ENCODE measurements at regions not wholly inside any gene's neighbourhood (a gene's known extent, or its start where the extent isn't known, plus 50 kb on each side); places are given as distances from the start of the nearest gene placed in this dataset.

DNA sequence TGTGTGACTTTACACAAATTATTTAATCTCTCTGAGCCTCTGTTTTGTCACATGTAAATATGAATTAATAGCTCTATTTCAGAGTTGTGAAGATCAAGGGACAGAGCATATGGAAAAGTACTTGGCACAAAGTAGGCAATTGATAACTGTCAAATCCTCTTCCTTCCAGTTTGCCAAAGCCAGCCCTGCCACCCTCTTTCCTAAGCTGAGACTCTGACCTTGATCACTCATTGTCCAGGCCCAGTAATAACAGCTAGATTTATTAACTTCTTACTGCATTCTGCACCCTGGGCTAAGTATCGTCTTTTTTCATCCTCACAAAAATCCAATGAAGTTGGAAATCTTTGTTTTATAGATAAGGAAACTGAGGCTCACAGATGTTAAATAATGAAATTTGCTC lies 70.8 kb upstream of the ATP1A1 start:
- Histone ChIP-seq H3K27me3 (ENCODE audit: insufficient read depth) (no peaks in the 10 kb centered on the region), H2AFZ (ENCODE audit: low read depth) (no peak overlapping the region), H3K79me2 (ENCODE audit: insufficient read depth) (no peaks in the 10 kb centered on the region), H3K27ac (ENCODE audit: low read depth in 2 of 2, low read length in 1 of 2) (no peak overlapping the region), H3K9me3 (no peaks in the 10 kb centered on the region), H3K9me2 (no peaks in the 10 kb centered on the region), H3F3A (replicated peaks; ENCODE audit: insufficient read depth) (peaks cover 2% of the 10 kb centered on the region), H3K4me3 (ENCODE audit: low read depth in 2 of 2, low read length in 1 of 2) (no peak overlapping the region), H3K36me3 (replicated peaks in 1 of 2; ENCODE audit: control insufficient read depth in 1 of 2, insufficient read depth in 2 of 2, low read length in 1 of 2) (no peaks in the 10 kb centered on the region), H3K9ac (no peak overlapping the region), H3K4me1 (ENCODE audit: control insufficient read depth in 1 of 2, insufficient read depth in 2 of 2, low read depth in 1 of 2, low read length in 1 of 2) (no peaks in the 10 kb centered on the region), H4K20me1 (ENCODE audit: insufficient read depth) (no peaks in the 10 kb centered on the region), H3K4me2 (no peak overlapping the region)
- 48% methylated on average over 1 of the region's 1 CpG for WGBS (ENCODE audit: low lambda C conversion rate)
- TF ChIP-seq RAD21 (IDR thresholded peaks at IDR 0.05; ENCODE audit: low read length) (no peak), SMC3 (IDR thresholded peaks at IDR 0.05; ENCODE audit: low read depth, low read length) (no peak), MXI1 (IDR thresholded peaks at IDR 0.05; ENCODE audit: low read depth, low read length) (no peak), CHD2 (IDR thresholded peaks at IDR 0.05; ENCODE audit: low read length, partially characterized antibody) (no peak)
- TF ChIP-seq, protein P1, sequence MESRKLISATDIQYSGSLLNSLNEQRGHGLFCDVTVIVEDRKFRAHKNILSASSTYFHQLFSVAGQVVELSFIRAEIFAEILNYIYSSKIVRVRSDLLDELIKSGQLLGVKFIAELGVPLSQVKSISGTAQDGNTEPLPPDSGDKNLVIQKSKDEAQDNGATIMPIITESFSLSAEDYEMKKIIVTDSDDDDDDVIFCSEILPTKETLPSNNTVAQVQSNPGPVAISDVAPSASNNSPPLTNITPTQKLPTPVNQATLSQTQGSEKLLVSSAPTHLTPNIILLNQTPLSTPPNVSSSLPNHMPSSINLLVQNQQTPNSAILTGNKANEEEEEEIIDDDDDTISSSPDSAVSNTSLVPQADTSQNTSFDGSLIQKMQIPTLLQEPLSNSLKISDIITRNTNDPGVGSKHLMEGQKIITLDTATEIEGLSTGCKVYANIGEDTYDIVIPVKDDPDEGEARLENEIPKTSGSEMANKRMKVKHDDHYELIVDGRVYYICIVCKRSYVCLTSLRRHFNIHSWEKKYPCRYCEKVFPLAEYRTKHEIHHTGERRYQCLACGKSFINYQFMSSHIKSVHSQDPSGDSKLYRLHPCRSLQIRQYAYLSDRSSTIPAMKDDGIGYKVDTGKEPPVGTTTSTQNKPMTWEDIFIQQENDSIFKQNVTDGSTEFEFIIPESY (IDR thresholded peaks at IDR 0.05; ENCODE audit: borderline replicate concordance, low read depth), result no peak
- TF ChIP-seq, protein P2, sequence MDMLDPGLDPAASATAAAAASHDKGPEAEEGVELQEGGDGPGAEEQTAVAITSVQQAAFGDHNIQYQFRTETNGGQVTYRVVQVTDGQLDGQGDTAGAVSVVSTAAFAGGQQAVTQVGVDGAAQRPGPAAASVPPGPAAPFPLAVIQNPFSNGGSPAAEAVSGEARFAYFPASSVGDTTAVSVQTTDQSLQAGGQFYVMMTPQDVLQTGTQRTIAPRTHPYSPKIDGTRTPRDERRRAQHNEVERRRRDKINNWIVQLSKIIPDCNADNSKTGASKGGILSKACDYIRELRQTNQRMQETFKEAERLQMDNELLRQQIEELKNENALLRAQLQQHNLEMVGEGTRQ (IDR thresholded peaks at IDR 0.05; ENCODE audit: borderline replicate concordance, low read depth, low read length), result no peak
- TF ChIP-seq, protein P3, sequence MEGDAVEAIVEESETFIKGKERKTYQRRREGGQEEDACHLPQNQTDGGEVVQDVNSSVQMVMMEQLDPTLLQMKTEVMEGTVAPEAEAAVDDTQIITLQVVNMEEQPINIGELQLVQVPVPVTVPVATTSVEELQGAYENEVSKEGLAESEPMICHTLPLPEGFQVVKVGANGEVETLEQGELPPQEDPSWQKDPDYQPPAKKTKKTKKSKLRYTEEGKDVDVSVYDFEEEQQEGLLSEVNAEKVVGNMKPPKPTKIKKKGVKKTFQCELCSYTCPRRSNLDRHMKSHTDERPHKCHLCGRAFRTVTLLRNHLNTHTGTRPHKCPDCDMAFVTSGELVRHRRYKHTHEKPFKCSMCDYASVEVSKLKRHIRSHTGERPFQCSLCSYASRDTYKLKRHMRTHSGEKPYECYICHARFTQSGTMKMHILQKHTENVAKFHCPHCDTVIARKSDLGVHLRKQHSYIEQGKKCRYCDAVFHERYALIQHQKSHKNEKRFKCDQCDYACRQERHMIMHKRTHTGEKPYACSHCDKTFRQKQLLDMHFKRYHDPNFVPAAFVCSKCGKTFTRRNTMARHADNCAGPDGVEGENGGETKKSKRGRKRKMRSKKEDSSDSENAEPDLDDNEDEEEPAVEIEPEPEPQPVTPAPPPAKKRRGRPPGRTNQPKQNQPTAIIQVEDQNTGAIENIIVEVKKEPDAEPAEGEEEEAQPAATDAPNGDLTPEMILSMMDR (IDR thresholded peaks at IDR 0.05), result no peak
- ChIA-PET CTCF (interaction anchor here (1.4 kb wide), 2 partner anchors 81 to 183 kb away, joined by 4 read pairs; no protein-coding TSS in a partner anchor), POLR2A (no interaction called here)
- DNase-seq, result no peak

DNA sequence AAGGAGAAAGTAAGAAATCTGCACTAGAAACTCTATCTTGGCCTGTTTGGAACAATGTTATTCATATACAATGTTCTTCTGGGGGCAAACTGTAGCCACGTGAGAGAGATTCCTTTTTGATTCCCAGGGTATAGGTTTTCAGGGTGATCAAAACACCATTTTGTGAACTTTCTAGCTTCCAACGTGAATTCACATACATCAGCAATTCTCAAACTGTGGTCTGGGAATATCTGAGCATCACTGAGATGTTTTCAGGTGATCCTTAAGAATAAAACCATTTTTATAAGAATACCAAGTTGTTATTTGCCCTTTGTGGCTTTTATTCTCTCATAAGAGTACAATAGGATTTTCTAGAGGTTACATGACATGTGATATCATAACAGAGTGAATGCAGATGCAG lies 66.9 kb upstream of the ATP1A1 start:
- no peak overlapping the region for H3K9ac ChIP-seq
- no peak overlapping the region for H3K4me3 ChIP-seq (ENCODE audit: low read depth in 2 of 2, low read length in 1 of 2)
- H3K27ac ChIP-seq (ENCODE audit: low read depth in 2 of 2, low read length in 1 of 2), result no peak overlapping the region
- peaks cover 0 to 5% of the 10 kb centered on the region in 2 experiments; a peak in 1 of 4 replicates for H3K4me1 ChIP-seq (ENCODE audit: control insufficient read depth in 1 of 2, insufficient read depth in 2 of 2, low read depth in 1 of 2, low read length in 1 of 2)
- ChIA-PET CTCF (no interaction called here), POLR2A (no interaction called here)
- H3K27me3 ChIP-seq (ENCODE audit: insufficient read depth), result no peaks in the 10 kb centered on the region
- H3K4me2 ChIP-seq, result no peak overlapping the region
- peaks cover 2% of the 10 kb centered on the region for H3F3A ChIP-seq (replicated peaks; ENCODE audit: insufficient read depth)
- H3K9me2 ChIP-seq, result no peaks in the 10 kb centered on the region
- H3K79me2 ChIP-seq (ENCODE audit: insufficient read depth), result no peaks in the 10 kb centered on the region
- no peaks in the 10 kb centered on the region for H4K20me1 ChIP-seq (ENCODE audit: insufficient read depth)
- H3K9me3 ChIP-seq, result no peaks in the 10 kb centered on the region
- no peak for TF ChIP-seq TEAD4 (IDR thresholded peaks at IDR 0.05; ENCODE audit: borderline replicate concordance, insufficient read depth)
- TF ChIP-seq, protein P4, sequence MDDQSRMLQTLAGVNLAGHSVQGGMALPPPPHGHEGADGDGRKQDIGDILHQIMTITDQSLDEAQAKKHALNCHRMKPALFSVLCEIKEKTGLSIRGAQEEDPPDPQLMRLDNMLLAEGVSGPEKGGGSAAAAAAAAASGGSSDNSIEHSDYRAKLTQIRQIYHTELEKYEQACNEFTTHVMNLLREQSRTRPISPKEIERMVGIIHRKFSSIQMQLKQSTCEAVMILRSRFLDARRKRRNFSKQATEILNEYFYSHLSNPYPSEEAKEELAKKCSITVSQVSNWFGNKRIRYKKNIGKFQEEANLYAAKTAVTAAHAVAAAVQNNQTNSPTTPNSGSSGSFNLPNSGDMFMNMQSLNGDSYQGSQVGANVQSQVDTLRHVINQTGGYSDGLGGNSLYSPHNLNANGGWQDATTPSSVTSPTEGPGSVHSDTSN (IDR thresholded peaks at IDR 0.05), result no peak
- no peak for TF ChIP-seq EP300 (IDR thresholded peaks at IDR 0.05; ENCODE audit: borderline replicate concordance in 1 of 2, low read depth in 1 of 2, low read length in 1 of 2)
- no peak for TF ChIP-seq RXRA (IDR thresholded peaks at IDR 0.05; ENCODE audit: borderline replicate concordance, low read depth)
- DNase-seq, result no peak
- H3K36me3 ChIP-seq (replicated peaks in 1 of 2; ENCODE audit: control insufficient read depth in 1 of 2, insufficient read depth in 2 of 2, low read length in 1 of 2), result no peaks in the 10 kb centered on the region
- WGBS (ENCODE audit: low lambda C conversion rate), result 35% methylated on average over 2 of the region's 2 CpGs
- H2AFZ ChIP-seq (ENCODE audit: low read depth), result no peak overlapping the region

Measured in SK-N-SH (cell line).